GM12865 (cell line): ENCODE measurements at regions not wholly inside any gene's neighbourhood (a gene's known extent, or its start where the extent isn't known, plus 50 kb on each side); places are given as distances from the start of the nearest gene placed in this dataset.
A peak's percentile ranks its signal among the peaks of the same experiment; 100 is the strongest.

Experiments
- DNase-seq: peaks from one replicate; pipeline ENCODE4 v3.0.0; 2010; ENCODE audit warnings: low read depth
- H3K4me3 ChIP-seq: 2 replicates; pipeline ENCODE4 v1.5.1; 2011; ENCODE audit warnings: mild to moderate bottlenecking, low read depth, low read length, control low read depth
- TF ChIP-seq, protein P1 (sequence below): IDR thresholded peaks from 2 replicates; pipeline ENCODE4 v1.5.1; 2011; ENCODE audit warnings: low read length, control low read depth, low read depth, inconsistent platforms; ENCODE audit not compliant: insufficient read depth; ENCODE audit errors: missing control alignments

DNA sequence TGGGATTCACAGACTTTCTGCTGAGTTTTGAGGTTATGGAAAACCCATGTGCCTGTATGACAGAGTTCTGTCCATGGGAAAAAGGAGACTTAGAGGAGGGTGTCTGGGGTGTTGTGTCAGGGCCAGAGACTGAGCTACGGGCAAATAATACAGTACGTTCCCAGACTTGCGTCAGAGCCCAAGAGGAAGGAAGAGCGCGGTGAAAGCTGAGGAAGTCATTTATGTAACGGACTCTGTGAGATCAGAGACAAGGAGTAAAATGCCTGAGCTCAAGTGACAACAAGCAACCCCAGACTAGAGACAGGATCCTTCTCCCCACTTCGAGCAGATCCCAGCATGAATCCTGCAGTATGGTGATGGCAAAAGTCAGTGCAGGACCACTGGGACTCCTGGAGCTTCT is 368.6 kb upstream of the MCTP2 start:
- no peak overlapping the region for H3K4me3 ChIP-seq
- no peak for DNase-seq
- TF ChIP-seq, protein P1, sequence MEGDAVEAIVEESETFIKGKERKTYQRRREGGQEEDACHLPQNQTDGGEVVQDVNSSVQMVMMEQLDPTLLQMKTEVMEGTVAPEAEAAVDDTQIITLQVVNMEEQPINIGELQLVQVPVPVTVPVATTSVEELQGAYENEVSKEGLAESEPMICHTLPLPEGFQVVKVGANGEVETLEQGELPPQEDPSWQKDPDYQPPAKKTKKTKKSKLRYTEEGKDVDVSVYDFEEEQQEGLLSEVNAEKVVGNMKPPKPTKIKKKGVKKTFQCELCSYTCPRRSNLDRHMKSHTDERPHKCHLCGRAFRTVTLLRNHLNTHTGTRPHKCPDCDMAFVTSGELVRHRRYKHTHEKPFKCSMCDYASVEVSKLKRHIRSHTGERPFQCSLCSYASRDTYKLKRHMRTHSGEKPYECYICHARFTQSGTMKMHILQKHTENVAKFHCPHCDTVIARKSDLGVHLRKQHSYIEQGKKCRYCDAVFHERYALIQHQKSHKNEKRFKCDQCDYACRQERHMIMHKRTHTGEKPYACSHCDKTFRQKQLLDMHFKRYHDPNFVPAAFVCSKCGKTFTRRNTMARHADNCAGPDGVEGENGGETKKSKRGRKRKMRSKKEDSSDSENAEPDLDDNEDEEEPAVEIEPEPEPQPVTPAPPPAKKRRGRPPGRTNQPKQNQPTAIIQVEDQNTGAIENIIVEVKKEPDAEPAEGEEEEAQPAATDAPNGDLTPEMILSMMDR, result no peak

GRCh38 chr15:93861956-93862741 is 369.2 kb upstream of the MCTP2 start:
- TF ChIP-seq, protein P1, result no peak
- no peak overlapping the region for H3K4me3 ChIP-seq

DNA sequence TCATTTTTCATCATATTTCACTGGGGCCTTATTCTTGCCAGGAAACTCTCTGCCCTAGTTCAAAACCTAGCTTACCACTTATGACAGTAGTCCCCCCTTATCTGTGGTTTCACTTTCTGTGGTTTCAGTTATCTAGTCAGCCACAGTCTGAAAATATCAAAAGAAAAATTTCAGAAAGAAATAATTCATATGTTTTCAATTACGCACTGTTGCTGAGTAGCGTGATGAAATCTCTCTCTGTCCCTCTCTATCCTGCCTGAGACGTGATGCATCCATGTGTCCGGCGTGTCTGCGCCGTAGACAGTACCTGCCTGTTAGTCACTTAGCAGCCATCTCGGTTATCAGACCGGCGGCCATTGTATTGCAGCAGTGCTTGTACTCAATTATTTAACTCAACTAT is 369.9 kb upstream of the MCTP2 start:
- TF ChIP-seq, protein P1, result no peak
- DNase-seq, result peak; percentile 14
- H3K4me3 ChIP-seq, result no peak overlapping the region

More at GRCh38 chr15:93861956-93862741, 369.2 kb upstream of the MCTP2 start:
- DNase-seq, result no peak

DNA sequence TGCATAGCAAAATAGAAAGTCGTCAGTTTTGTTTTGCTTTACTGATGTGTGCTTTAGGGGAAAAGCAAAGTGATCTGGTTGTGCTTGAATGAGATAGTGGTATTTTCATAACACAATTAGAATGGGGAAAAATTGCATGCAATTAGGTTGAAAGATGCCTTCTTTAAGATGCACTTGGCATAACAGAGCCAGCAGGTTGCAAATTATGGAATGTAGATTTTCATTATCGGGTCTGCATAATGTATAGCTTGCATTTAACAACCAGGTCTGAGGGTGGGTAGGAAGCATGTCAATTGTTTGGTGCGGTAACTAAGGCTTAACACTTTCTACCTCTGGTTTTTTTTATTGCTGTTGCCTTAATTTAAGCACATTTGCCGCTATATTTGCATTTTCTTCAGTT is 370.7 kb upstream of the MCTP2 start:
- no peak overlapping the region for H3K4me3 ChIP-seq
- DNase-seq, result no peak
- TF ChIP-seq, protein P1, result no peak

DNA sequence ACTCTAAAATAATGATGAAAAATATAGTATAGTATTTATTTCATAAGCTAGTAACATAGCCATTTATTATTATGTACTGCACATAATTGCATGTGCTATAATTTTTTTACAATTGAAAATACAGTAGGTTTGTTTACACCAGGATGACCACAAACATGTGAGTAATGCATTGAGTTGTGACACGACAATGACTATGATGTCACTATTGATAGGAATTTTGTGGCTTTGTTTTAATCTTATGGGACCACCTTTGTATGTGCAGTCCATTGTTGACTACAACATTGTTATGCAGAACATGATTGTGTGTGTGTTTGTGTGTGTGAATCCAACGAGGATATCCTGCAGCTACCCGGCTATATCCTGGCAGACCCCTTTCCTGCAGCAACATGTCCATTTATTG is 372.2 kb upstream of the MCTP2 start:
- TF ChIP-seq, protein P1, result no peak
- H3K4me3 ChIP-seq, result no peak overlapping the region
- DNase-seq, result no peak

DNA sequence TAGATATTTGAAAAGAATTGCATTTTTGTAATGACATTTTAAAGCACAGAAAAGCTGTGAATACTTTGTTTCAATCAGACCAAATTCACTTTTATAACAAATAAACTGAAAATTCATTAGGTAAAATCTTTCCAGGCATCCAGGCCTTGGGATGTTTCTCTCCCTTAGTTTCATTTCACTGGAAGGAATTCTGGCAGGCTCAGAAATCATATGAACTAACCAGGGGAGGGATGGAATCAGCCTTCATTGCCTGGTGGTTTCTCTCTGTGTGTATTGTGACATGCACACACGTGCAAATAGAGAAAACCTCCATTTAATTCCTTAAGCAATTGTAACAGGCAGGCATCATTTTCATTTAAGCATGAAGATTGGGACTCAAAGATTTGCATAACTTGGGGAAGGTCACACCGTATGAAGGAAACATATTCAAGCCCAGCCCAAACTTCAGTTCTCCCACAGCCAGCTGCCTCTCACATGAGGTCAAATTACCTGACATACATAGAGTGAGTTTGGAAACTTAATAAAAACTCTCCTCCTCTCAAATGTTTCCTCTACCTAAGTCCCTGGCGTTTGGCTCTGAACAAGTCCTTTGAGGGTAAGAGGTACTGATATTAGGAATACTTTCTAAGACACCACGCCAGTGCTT is 376.1 kb upstream of the MCTP2 start:
- DNase-seq, result no peak
- TF ChIP-seq, protein P1, result no peak
- H3K4me3 ChIP-seq, result no peak overlapping the region

- TF ChIP-seq, protein P1, result no peak
- H3K4me3 ChIP-seq, result no peak overlapping the region
- no peak for DNase-seq
Measured at GRCh38 chr15:93854088-93854487, 377.3 kb upstream of the MCTP2 start.
